ENCODE measurements at regions not wholly inside any gene's neighbourhood (a gene's known extent, or its start where the extent isn't known, plus 50 kb on each side); places are given as distances from the start of the nearest gene placed in this dataset.

DNA sequence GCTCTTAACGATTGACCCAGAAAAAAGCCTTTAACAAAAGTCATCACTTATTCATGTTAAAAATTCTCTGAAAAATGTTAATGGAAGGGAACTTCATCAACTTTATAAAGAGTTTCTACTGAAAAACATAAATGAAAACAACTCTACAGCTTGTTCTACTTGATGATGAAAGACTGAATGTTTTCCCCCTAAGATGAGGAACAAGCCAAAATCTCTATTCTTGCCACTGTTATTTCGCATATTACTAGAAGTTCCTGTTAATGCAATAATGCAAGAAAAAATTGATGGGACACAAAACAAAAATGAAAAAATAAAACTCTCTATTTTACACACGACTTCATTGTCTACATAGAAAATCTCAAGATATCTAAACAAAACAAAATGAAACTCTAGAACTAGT, 249.8 kb upstream of the AKR1E2 start:
- Mint-ChIP-seq H3K27ac (no peak overlapping the region), H3K9me3 (no peaks in the 10 kb centered on the region), H3K36me3 (ENCODE audit: insufficient read depth in 1 of 3, low read depth in 3 of 3) (no peaks in the 10 kb centered on the region), H3K4me1 (no peaks in the 10 kb centered on the region), H3K27me3 (ENCODE audit: low read depth) (no peaks in the 10 kb centered on the region), H3K4me3 (no peak overlapping the region)
- no peak overlapping the region for H2BK12ac ChIP-seq (ENCODE audit: insufficient read length, low read depth, low read length)
- no peak overlapping the region for H3K56ac ChIP-seq (ENCODE audit: insufficient read length, low read depth, low read length)
- no peak overlapping the region for H4K8ac ChIP-seq (replicated peaks; ENCODE audit: insufficient read length, low read depth, low read length)
- TF ChIP-seq, protein P1, sequence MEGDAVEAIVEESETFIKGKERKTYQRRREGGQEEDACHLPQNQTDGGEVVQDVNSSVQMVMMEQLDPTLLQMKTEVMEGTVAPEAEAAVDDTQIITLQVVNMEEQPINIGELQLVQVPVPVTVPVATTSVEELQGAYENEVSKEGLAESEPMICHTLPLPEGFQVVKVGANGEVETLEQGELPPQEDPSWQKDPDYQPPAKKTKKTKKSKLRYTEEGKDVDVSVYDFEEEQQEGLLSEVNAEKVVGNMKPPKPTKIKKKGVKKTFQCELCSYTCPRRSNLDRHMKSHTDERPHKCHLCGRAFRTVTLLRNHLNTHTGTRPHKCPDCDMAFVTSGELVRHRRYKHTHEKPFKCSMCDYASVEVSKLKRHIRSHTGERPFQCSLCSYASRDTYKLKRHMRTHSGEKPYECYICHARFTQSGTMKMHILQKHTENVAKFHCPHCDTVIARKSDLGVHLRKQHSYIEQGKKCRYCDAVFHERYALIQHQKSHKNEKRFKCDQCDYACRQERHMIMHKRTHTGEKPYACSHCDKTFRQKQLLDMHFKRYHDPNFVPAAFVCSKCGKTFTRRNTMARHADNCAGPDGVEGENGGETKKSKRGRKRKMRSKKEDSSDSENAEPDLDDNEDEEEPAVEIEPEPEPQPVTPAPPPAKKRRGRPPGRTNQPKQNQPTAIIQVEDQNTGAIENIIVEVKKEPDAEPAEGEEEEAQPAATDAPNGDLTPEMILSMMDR (conservative IDR thresholded peaks at IDR 0.05): no peak
- no peak overlapping the region for H2AFZ ChIP-seq (ENCODE audit: low read length)
- no peak overlapping the region for H2AK5ac ChIP-seq (ENCODE audit: insufficient read length, low read length)
- H3K18ac ChIP-seq (ENCODE audit: insufficient read length, low read depth, low read length): no peak overlapping the region
- no peak overlapping the region for H2BK5ac ChIP-seq (ENCODE audit: insufficient read length, low read length)
- no peaks in the 10 kb centered on the region for H4K20me1 ChIP-seq (ENCODE audit: control insufficient read depth, insufficient read depth, insufficient read length)
- H3K23ac ChIP-seq (ENCODE audit: insufficient read length, low read depth, low read length): no peak overlapping the region
- H2BK20ac ChIP-seq (ENCODE audit: low read depth, low read length, poor library complexity, severe bottlenecking): no peak overlapping the region
- no peak overlapping the region for H4K5ac ChIP-seq (ENCODE audit: insufficient read length, low read depth, low read length)
- H3K9me3 ChIP-seq (ENCODE audit: control insufficient read depth, low read depth, low read length): no peaks in the 10 kb centered on the region
- no peaks in the 10 kb centered on the region for H3K79me2 ChIP-seq (ENCODE audit: insufficient read depth, low read length)
- WGBS (ENCODE audit: extremely low coverage, insufficient read length, low lambda C conversion rate): no CpG with 5 or more reads among the region's 3 CpGs
- no peak for DNase-seq
- no peak overlapping the region for H3K4ac ChIP-seq (ENCODE audit: low read depth, low read length)
- no peaks in the 10 kb centered on the region for H3K27me3 ChIP-seq (ENCODE audit: insufficient read depth, low read length)
- no peak overlapping the region for H3K9ac ChIP-seq (ENCODE audit: extremely low read depth, insufficient read length, low read length)
- H3K4me2 ChIP-seq (ENCODE audit: insufficient read depth, insufficient read length, low read length): no peak overlapping the region
- H3K27ac ChIP-seq (ENCODE audit: insufficient read length, low read depth, low read length): no peak overlapping the region
- H3K14ac ChIP-seq (ENCODE audit: insufficient read depth, low read length): no peak overlapping the region
- H3K79me1 ChIP-seq (ENCODE audit: insufficient read depth, low read depth, low read length, poor library complexity, severe bottlenecking): no peaks in the 10 kb centered on the region
- no peak overlapping the region for H2BK120ac ChIP-seq (ENCODE audit: low read depth, low read length, poor library complexity, severe bottlenecking)
- H4K91ac ChIP-seq (ENCODE audit: insufficient read length, low read depth, low read length): no peak overlapping the region
- H3T11ph ChIP-seq (ENCODE audit: low read length): no peak overlapping the region
- H3K23me2 ChIP-seq (ENCODE audit: insufficient read length, low read depth, low read length, poor library complexity, severe bottlenecking): no peaks in the 10 kb centered on the region
- H3K4me1 ChIP-seq (ENCODE audit: insufficient read depth, low read length): no peaks in the 10 kb centered on the region
- no peak overlapping the region for H2BK15ac ChIP-seq (ENCODE audit: low read depth, low read length)
